Kidney (tissue), 13 donors: ENCODE measurements at regions not wholly inside any gene's neighbourhood (a gene's known extent, or its start where the extent isn't known, plus 50 kb on each side); places are given as distances from the start of the nearest gene placed in this dataset.
"Not testable (repeated sequence)": the region's sequence is repeated elsewhere in the genome, so short reads cannot be mapped to it uniquely, and the experiment has no call there.

ENCODE experiments used
- DNase-seq, 5 donors: peaks; one replicate each; pipeline ENCODE4 v3.0.0-alpha.2; 2013 to 2020
- FAIRE-seq: peaks from 2 replicates; lab custom pipeline; 2012; peaks lifted over from hg19 to GRCh38; lab: Jason Lieb, UNC
- H3K27ac ChIP-seq, 2 donors: one replicate each; pipeline ENCODE4 v1.7.0; 2013; ENCODE audit warnings: low read depth in 2 of 2, low read length in 2 of 2, inconsistent platforms in 1 of 2
- H3K27me3 ChIP-seq: one replicate; pipeline ENCODE4 v1.7.1; 2013; ENCODE audit warnings: low read length, inconsistent platforms; ENCODE audit not compliant: control insufficient read depth, insufficient read depth
- H3K36me3 ChIP-seq, 3 donors: one replicate each; pipeline versions ENCODE4 v1.7.0 to v1.7.1; 2013; ENCODE audit warnings: low read length in 3 of 3, control low read depth in 1 of 3, inconsistent platforms in 1 of 3; ENCODE audit not compliant: insufficient read depth in 3 of 3, control insufficient read depth in 2 of 3
- H3K4me1 ChIP-seq, 3 donors: one replicate each; pipeline versions ENCODE4 v1.7.0 to v1.7.1; 2013; ENCODE audit warnings: low read length in 3 of 3, inconsistent platforms in 1 of 3, low read depth in 1 of 3; ENCODE audit not compliant: control insufficient read depth in 2 of 3, insufficient read depth in 2 of 3
- H3K4me3 ChIP-seq, 3 donors: one replicate each; pipeline versions ENCODE4 v1.7.0 to v1.8.1; 2013; ENCODE audit warnings: low read length in 3 of 3, control low read depth in 1 of 3, inconsistent platforms in 1 of 3
- H3K9ac ChIP-seq, 3 donors: one replicate each; pipeline versions ENCODE4 v1.7.0 to v1.7.1; 2013; ENCODE audit warnings: low read length in 3 of 3, control low read depth in 1 of 3, inconsistent platforms in 1 of 3
- H3K9me3 ChIP-seq, 3 donors: one replicate each; pipeline versions ENCODE4 v1.7.0 to v1.7.1; 2013; ENCODE audit warnings: low read length in 3 of 3, control low read depth in 1 of 3, inconsistent platforms in 1 of 3; ENCODE audit not compliant: control insufficient read depth in 2 of 3, insufficient read depth in 1 of 3
- CTCF ChIP-seq: IDR thresholded peaks from 3 replicates; pipeline ENCODE4 v1.5.1; 2012; ENCODE audit warnings: mild to moderate bottlenecking, moderate library complexity, borderline replicate concordance; ENCODE audit not compliant: insufficient read depth; ENCODE audit errors: extremely low read depth
- intact Hi-C: fragments of 100-400 bp; cut with DNase I; formaldehyde crosslinking; loops from one replicate; pipeline ENCODE4 v1.11.1; 2022
- donor health status: control.
- donor health status: control.
- donor health status: control.
- donor health status: control.
- donor health status: control.
- donor health status: DM: yes; HTN: yes; CAD: no.
- donor health status: Normal renal cell carcinoma (clear cell type).

GRCh38 chr18:55953326-55953725, 365.3 kb upstream of the TCF4 start:
- Histone ChIP-seq H3K27me3 (no peaks in the 10 kb centered on the region), H3K9ac (no peak overlapping the region), H3K4me3 (no peak overlapping the region), H3K9me3 (no peaks in the 10 kb centered on the region), H3K27ac (no peak overlapping the region), H3K36me3 (no peaks in the 10 kb centered on the region), H3K4me1 (no peaks in the 10 kb centered on the region)
- DNase-seq (no peak), FAIRE-seq (no peak)
- TF ChIP-seq CTCF = no peak
- intact Hi-C loops = no loop called here

- H3K27ac ChIP-seq, H3K9me3 ChIP-seq, DNase-seq, FAIRE-seq, intact Hi-C loops, H3K9ac ChIP-seq, H3K4me3 ChIP-seq, H3K27me3 ChIP-seq, H3K4me1 ChIP-seq, H3K36me3 ChIP-seq: not testable (repeated sequence)
Observed at GRCh38 chr18:55951738-55952137, 363.7 kb upstream of the TCF4 start.

GRCh38 chr18:55950379-55951166, 362.6 kb upstream of the TCF4 start:
- H3K9me3 ChIP-seq = no peaks in the 10 kb centered on the region

More at GRCh38 chr18:55950379-55951166, 362.6 kb upstream of the TCF4 start:
- intact Hi-C loops = no loop called here
- no peak overlapping the region for H3K4me3 ChIP-seq
- TF ChIP-seq CTCF = no peak
- no peak for FAIRE-seq
- no peaks in the 10 kb centered on the region for H3K4me1 ChIP-seq
- H3K27ac ChIP-seq = no peak overlapping the region
- no peak overlapping the region for H3K9ac ChIP-seq
- H3K36me3 ChIP-seq = no peaks in the 10 kb centered on the region
- H3K27me3 ChIP-seq = no peaks in the 10 kb centered on the region
- DNase-seq = peak in 1 of 5 donors; percentile 30
